Astrocyte of the hippocampus (primary cell): ENCODE measurements at regions not wholly inside any gene's neighbourhood (a gene's known extent, or its start where the extent isn't known, plus 50 kb on each side); places are given as distances from the start of the nearest gene placed in this dataset.
"Not testable (repeated sequence)": the region's sequence is repeated elsewhere in the genome, so short reads cannot be mapped to it uniquely, and the experiment has no call there.

Experiments
- DNase-seq: peaks from one replicate; pipeline ENCODE4 v3.0.0; 2011; ENCODE audit warnings: low read depth, low spot score

- no peak for DNase-seq
Measured at GRCh38 chr12:66733321-66733720, 54.4 kb upstream of the GRIP1 start.

GRCh38 chr12:66733839-66734238 is 55.0 kb upstream of the GRIP1 start:
- no peak for DNase-seq

GRCh38 chr12:66735275-66735674 is 56.4 kb upstream of the GRIP1 start:
- DNase-seq = no peak

- no peak for DNase-seq
Measured at GRCh38 chr12:66736931-66737330, 58.1 kb upstream of the GRIP1 start.

DNA sequence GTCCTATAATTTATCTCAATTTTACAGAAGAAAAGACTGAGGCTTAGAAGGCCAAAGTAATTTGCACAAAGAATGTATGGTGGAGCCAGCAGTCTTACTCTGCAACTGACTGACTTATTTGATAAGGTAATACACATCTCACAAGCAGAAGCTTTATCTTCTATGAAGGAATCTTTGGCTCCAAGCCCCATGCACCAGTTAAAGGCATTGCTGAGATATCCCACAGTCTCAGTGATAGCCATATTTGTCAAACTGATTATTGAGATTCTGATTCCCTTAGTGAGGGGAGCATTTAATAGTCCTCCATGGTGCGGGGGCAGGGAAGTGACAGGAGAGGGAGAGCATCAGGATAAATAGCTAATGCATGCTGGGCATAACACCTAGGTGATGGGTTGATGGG is 60.4 kb upstream of the GRIP1 start:
- no peak for DNase-seq

GRCh38 chr12:66739940-66740651 is 61.2 kb upstream of the GRIP1 start:
- DNase-seq = peak; percentile 55

DNA sequence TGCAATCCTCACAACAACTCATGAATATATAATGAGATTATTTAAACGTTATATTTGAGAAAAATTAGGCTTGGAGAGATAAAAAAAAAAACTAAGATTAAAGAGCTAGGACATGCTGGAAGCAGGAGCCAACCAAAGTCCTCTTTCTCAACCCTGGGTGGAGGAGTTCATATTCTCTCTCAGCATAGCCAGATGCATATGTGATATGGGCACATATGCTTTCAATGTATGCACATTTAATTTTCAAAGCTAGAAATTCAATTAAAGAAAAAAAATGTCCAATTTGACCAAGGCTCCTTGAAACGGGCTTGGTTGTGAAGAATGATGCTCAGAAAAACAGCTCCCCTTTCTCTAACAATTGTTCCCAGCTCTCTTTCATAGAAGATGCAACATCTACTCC is 61.9 kb upstream of the GRIP1 start:
- no peak for DNase-seq

GRCh38 chr12:66741919-66742318 is 63.0 kb upstream of the GRIP1 start:
- DNase-seq = no peak

DNA sequence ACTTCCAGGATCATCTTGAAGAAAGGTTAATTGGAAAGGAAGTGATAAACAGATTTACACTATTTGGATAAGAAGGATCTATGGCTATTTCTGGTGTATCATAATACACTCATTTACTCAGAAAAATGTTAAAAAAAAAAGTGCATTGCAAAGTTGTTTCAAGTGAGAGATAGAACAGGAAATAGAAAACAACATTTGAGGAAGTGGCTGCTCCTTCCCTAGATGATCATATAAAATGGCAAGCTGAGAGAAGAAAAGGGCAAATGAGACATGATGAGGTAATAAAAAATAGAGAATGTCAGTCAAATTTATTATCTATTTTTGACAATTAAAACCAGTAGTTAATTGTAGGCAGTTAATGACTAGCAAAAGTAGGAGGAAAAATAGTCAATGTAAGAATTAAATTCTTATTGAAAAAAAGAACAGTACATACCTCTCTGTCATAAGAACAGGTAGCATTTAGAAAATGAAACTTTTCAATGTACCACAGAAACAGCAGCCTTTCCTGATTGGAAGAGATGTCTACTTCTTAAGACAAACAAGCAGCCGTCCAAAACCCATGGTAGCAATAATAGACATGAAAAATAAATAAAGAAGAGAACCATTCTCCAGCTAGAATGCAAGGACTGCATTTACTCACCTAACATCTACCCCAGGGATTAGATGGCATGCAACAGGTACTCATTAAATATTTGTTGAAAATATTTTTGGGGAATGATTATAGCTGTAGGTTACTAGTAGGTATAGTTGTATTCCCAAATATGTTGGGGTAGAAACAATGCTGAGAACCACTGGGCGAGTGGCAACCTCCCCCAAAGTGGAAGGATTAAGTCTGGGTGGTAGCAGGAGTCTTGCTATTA is 63.9 kb upstream of the GRIP1 start:
- DNase-seq = no peak

GRCh38 chr12:66744461-66744860 is 65.6 kb upstream of the GRIP1 start:
- DNase-seq = no peak

DNA sequence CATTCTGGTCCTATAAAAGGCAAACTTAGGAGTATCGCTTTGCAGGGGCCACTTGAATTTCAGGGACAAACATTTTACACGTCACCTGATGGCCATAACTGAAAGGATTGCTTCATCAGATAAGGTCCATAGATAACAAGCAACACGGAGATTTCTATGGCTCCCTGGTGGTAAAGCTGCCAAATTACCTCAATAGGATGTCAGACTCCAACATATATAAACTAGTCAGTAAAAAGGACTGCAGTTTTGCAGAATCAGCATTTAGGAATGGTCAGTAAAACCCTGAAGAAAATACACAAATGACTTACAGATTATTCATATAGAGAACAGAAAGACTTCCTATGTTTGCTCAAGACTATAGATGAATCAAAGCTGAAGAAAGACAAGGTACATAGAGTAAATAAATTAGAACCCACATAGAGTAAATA is 66.1 kb upstream of the GRIP1 start:
- no peak for DNase-seq

GRCh38 chr12:66746489-66747201 is 67.8 kb upstream of the GRIP1 start:
- DNase-seq = no peak

- DNase-seq = peak; percentile 23
Measured at GRCh38 chr12:66751432-66752113, 72.7 kb upstream of the GRIP1 start.

DNA sequence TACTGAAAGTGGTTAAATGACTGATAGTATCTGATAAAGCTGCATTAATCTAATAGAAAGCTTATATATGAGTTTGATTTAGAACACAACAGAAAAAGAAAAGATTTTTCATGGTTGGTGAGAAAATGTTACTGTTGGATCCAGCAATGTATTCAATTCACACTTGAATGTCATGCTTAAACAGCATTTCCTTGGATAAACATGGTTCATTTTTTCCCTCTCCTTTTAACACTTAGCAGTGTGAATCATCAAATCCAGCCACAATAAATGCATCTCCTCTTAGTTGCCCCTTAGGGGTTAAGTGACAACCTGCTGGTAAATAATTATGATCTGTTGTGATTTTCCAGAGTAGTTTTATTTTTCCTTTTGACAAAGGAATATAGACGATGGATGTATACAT is 74.9 kb upstream of the GRIP1 start:
- no peak for DNase-seq

DNA sequence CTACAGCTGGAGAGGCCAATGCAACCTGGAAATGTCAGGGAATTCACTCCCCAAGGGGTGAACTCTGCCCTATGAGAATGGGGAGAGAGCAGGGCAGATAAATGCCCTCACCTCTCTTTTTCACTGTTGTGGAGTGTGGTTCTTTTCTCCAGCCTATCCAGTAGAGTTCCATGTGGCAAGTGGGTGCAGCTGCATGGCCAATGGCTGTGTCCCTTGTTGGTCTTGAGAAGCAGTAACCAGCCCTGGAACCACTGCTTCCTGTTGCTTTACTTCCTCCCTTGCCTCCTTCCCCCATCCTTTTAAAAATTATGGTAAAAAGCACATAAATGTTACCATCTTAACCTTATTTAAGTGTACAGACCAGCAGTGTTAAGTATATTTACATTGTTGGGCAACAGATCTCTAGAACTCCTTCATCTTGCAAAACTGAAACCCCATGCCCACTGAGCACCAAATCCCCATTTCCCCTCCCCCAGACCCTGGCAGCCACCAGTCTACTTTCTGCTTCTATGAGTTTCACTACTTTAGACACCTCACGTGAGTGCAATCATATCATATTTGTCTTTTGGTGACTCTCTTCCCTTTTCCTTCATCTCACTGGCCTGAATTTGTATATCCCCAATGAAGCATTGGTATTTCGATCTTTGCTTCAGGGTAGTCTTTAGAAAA is 77.0 kb upstream of the GRIP1 start:
- no peak for DNase-seq

GRCh38 chr12:66756631-66757030 is 77.8 kb upstream of the GRIP1 start:
- DNase-seq = no peak

GRCh38 chr12:66760122-66760521 is 81.2 kb upstream of the GRIP1 start:
- DNase-seq = not testable (repeated sequence)

DNA sequence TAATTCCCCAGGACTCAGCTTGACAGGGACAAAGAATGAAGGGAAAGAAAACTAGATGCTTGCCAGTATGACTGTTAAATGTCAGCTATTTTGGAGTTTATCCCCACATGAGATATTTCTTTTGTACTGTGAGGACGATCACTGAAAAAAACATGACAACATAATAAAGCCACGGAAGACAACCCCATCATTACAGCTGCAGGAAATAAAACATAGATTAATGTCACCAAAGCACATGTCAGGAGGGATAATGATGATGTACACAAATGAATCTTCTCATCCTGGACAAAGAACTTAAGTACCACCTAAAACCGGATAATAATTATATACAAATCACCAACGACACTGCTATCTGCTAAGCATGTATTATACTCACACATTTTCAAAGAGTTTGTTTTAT is 84.6 kb upstream of the GRIP1 start:
- no peak for DNase-seq

- no peak for DNase-seq
Measured at GRCh38 chr12:66765204-66765603, 86.3 kb upstream of the GRIP1 start.

- no peak for DNase-seq
Measured at GRCh38 chr12:66767536-66767935, 88.7 kb upstream of the GRIP1 start.

DNA sequence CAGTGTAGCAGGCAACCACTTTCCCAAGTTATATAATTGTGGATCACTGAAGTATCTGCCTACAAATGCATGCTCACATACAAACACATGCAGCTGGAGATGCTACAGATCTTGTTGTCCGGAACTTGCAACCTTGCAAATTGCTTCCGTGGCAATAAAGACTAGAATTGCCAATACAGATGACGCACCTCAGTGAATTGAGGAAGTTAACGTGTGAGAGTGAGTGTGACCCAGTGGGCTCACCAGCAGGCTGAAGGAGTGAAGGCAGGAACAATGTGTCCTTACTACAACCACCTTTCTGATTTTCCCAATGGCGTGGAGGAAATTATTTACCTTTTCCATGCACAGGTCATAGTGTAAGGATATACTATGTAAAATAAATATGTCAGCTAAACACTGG is 89.4 kb upstream of the GRIP1 start:
- no peak for DNase-seq
